ENCODE measurements at regions not wholly inside any gene's neighbourhood (a gene's known extent, or its start where the extent isn't known, plus 50 kb on each side); places are given as distances from the start of the nearest gene placed in this dataset.

DNA sequence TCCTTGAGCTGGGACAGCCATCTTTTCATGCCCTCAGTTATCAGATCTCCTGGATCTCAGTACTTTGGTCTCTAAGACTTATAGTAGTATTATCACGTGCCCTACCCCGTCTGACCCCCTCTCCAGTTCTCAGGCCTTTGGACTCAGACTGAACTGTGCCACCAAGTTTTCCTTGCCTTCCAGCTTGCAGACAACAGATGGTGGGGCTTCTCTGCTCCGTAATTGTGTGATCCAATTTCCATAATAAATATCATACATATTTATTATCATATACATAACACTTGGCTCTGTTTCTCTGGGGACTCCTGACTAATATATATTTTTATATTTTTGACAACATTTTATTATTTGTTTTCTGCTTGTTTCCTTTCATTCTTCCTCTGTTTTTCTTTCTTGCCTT lies 458.8 kb upstream of the SEMA6D start (continued):
- TF ChIP-seq TCF7L2 (IDR thresholded peaks at IDR 0.05; ENCODE audit: borderline replicate concordance, extremely low read depth, insufficient read depth, insufficient read length) = no peak
- TF ChIP-seq POLR2AphosphoS5 (IDR thresholded peaks at IDR 0.05; ENCODE audit: low read depth, low read length) = no peak
- TF ChIP-seq ATF3 (IDR thresholded peaks at IDR 0.05) = no peak

DNA sequence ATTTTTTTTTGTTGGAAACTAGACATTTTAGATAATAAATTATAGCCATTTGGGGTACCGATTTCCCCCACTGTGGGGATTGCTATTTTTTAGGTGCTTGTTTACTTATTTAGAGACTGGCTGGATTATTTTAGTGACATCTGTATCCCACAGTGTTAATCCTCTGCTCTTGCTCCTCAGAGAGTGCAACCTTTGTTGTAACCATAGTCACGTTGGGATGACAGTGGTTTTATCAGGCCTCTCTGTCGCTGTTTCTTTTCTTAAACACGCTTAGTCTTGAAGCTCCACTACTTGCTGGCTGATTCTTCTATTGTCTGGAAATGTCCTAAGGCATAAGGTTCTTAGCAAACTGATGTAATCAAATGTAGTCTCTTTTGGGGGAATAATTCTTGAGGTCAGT lies 451.6 kb upstream of the SEMA6D start:
- no peaks in the 10 kb centered on the region for H3K27me3 ChIP-seq (ENCODE audit: insufficient read depth, low read length)
- TF ChIP-seq SP1 (IDR thresholded peaks at IDR 0.05; ENCODE audit: low read depth) (no peak), EGR1 (IDR thresholded peaks at IDR 0.05; ENCODE audit: low read depth) (no peak), ZFX (IDR thresholded peaks at IDR 0.05) (no peak), TCF7L2 (IDR thresholded peaks at IDR 0.05; ENCODE audit: borderline replicate concordance, extremely low read depth, insufficient read depth, insufficient read length) (no peak), ATF3 (IDR thresholded peaks at IDR 0.05) (no peak), EZH2 (IDR thresholded peaks at IDR 0.05) (no peak), ELF1 (IDR thresholded peaks at IDR 0.05; ENCODE audit: borderline replicate concordance, low read depth) (no peak), YY1 (IDR thresholded peaks at IDR 0.05; ENCODE audit: extremely low read depth, insufficient replicate concordance, low read depth, low read length) (no peak), RAD21 (IDR thresholded peaks at IDR 0.05; ENCODE audit: low read depth) (no peak), CBX3 (IDR thresholded peaks at IDR 0.05; ENCODE audit: low read depth) (no peak), SRF (IDR thresholded peaks at IDR 0.05; ENCODE audit: low read depth) (no peak), POLR2AphosphoS5 (IDR thresholded peaks at IDR 0.05; ENCODE audit: low read depth, low read length) (no peak), ZNF274 (IDR thresholded peaks at IDR 0.05; ENCODE audit: low read depth, low read length) (no peak), EZH2phosphoT487 (IDR thresholded peaks at IDR 0.05; ENCODE audit: borderline replicate concordance) (no peak), CEBPB (IDR thresholded peaks at IDR 0.05; ENCODE audit: low read depth) (no peak)
- TF ChIP-seq, protein P1, sequence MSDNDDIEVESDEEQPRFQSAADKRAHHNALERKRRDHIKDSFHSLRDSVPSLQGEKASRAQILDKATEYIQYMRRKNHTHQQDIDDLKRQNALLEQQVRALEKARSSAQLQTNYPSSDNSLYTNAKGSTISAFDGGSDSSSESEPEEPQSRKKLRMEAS (IDR thresholded peaks at IDR 0.05) = no peak
- no peaks in the 10 kb centered on the region for H3K4me1 ChIP-seq (ENCODE audit: control insufficient read depth in 1 of 2, insufficient read depth in 2 of 2, low read length in 2 of 2)
- ChIA-PET RAD21 (ENCODE audit: low non-redundant PET in 1 of 2, low total read pairs in 2 of 2, uncharacterized antibody in 2 of 2, unreplicated experiment in 2 of 2) (no interaction called here), POLR2A (no interaction called here), CTCF (no interaction called here)
- H3K4me3 ChIP-seq (replicated peaks in 1 of 2; ENCODE audit: low read depth in 1 of 2, low read length in 2 of 2) = no peak overlapping the region
- BruUV-seq (replicated peaks) = no TSS peak
- DNase-seq (ENCODE audit: low read depth, low spot score) = no peak
- peaks cover 10 to 20% of the 10 kb centered on the region in 2 experiments; a peak in 2 of 4 replicates for H3K9me3 ChIP-seq (ENCODE audit: control insufficient read depth in 1 of 2, insufficient read depth in 1 of 2, low read depth in 1 of 2, low read length in 2 of 2)
- no peak overlapping the region for H3K9ac ChIP-seq (ENCODE audit: low read length)
- intact Hi-C loops (cut with micrococcal nuclease) = no loop called here
- H3K4me2 ChIP-seq (ENCODE audit: low read length) = no peak overlapping the region
- no peak overlapping the region for H3K27ac ChIP-seq (ENCODE audit: low read depth, low read length)
- no peaks in the 10 kb centered on the region for H3K36me3 ChIP-seq (ENCODE audit: control insufficient read depth in 1 of 2, insufficient read depth in 2 of 2, low read length in 2 of 2)
- no peak for ATAC-seq
- H3K79me2 ChIP-seq (ENCODE audit: insufficient read depth, low read length) = no peaks in the 10 kb centered on the region
- H4K20me1 ChIP-seq (ENCODE audit: insufficient read depth) = no peaks in the 10 kb centered on the region
- H3K9me2 ChIP-seq (ENCODE audit: insufficient read depth) = no peaks in the 10 kb centered on the region
- H2AFZ ChIP-seq (ENCODE audit: low read depth, low read length, poor library complexity, severe bottlenecking) = no peak overlapping the region

All from HCT116 (cell line).